ENCODE measurements at regions not wholly inside any gene's neighbourhood (a gene's known extent, or its start where the extent isn't known, plus 50 kb on each side); places are given as distances from the start of the nearest gene placed in this dataset.

DNA sequence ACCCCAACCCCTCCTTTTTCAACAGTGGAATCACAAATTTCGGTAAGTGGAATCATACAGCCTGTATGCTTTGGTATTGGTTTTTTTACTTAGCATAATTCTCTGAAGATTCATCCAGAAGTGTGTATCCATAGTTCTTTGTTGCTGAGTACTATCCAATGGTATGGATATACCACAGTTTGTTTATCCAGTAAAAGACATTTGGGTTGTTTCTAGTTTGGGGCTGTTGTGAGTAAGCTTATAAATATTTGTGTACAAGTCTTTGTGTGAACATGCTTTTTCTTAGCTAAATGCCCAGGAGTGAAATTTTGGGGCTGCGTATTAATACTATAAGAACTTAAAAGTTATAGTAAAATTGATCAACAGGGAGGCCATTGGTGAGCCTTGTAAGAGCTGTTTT, 57.5 kb upstream of the GC start:
- DNase-seq (ENCODE audit: low spot score), result no peak

DNA sequence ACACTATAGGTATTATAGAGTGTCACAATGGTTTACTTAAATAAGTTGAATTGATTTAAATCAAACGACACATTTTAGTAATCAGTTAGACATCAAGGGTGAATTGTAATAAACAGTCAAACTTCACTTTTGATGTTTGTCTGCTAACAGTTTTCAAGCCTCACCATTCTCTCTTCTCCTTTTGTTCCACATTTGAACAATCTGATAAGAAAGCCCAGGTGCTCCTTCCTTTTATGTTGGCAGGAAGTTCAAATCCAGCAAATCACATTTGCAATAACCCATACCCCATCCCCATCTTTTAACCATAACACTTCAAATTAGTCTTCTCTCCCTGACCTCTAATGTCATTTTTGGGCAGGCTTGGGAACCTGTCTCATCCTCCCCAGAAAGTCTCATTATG, 63.4 kb upstream of the GC start:
- DNase-seq (ENCODE audit: low spot score), result no peak
- TF ChIP-seq, protein P1, sequence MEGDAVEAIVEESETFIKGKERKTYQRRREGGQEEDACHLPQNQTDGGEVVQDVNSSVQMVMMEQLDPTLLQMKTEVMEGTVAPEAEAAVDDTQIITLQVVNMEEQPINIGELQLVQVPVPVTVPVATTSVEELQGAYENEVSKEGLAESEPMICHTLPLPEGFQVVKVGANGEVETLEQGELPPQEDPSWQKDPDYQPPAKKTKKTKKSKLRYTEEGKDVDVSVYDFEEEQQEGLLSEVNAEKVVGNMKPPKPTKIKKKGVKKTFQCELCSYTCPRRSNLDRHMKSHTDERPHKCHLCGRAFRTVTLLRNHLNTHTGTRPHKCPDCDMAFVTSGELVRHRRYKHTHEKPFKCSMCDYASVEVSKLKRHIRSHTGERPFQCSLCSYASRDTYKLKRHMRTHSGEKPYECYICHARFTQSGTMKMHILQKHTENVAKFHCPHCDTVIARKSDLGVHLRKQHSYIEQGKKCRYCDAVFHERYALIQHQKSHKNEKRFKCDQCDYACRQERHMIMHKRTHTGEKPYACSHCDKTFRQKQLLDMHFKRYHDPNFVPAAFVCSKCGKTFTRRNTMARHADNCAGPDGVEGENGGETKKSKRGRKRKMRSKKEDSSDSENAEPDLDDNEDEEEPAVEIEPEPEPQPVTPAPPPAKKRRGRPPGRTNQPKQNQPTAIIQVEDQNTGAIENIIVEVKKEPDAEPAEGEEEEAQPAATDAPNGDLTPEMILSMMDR (IDR thresholded peaks at IDR 0.05; ENCODE audit: extremely low read depth, missing control alignments), result no peak

More for the DNA sequence above, 57.5 kb upstream of the GC start:
- TF ChIP-seq, protein P1 (IDR thresholded peaks at IDR 0.05; ENCODE audit: extremely low read depth, missing control alignments), result no peak

DNA sequence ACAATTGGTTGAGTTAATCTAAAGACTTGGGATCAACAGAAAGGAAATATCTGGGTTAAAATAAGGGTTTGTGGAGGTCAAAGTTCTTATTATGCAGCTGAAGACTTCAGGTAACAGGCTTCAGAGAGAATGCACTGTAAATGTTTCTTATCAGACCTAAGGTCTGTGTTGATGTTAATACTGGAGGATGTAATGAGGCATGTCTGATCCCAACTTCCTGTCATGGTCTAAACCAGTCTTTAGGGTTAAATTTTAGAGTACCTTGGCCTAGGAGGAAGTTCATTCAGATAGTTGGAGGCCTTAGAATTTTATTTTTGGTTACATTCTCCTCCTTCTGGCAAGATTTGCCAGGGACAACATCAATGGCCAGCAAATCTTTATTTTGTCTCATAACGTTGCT, 72.1 kb upstream of the GC start:
- TF ChIP-seq, protein P1 (IDR thresholded peaks at IDR 0.05; ENCODE audit: extremely low read depth, missing control alignments), result no peak
- no peak for DNase-seq (ENCODE audit: low spot score)

DNA sequence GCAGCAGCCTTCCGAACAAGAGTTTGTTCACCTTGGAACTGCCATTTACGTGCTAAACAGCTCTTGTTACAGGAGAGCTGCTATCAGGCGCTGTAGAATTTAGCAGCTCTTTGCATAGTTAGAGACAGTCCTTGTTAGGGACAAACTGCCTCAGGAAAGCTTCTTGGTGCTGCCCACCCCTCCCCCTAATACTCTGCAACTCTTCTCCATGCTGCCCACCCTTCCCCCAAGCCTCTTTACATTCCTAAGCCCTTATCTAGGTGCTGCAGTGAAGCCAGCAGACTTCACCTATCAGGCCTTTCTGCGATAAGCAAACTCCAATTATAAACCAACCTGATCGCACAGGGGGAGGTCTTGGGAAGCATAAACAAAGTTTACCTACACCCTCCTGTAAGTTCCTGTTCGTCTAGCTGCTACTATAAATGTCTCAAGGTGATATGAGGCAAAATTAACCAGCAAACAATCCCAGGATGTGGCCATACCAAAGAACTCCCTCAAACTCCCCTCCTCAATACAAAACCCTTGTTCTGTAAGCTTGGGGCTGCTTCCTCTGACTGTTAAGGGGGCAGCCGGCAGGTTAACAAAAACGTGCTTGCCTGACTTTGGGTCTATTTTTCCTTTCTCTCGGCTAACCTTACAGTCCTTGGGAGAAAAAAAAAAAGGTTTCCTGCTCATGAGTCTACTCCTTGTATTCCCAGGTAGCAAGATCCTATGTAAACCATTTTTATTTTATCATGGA, 74.0 kb upstream of the GC start:
- TF ChIP-seq, protein P1 (IDR thresholded peaks at IDR 0.05; ENCODE audit: extremely low read depth, missing control alignments), result no peak
- DNase-seq (ENCODE audit: low spot score), result no peak

DNA sequence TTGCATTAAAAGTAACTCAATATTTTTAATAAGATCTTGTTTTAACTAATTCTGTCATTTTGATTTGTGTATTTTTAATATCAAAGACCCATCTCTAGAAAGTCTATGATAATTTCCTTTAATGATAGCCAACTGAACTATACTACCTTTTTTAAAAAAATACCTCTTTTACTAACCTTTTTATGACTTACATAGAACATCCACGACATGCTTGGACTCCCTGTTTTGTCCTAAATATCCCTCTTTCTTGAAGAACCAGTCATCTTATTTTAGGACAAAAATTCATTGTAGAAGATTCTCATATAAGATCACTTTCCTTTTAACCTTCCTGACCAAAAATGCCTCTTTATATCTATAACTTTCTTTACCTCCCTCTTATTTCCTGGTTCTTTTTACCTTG, 76.8 kb upstream of the GC start:
- DNase-seq (ENCODE audit: low spot score), result no peak
- TF ChIP-seq, protein P1 (IDR thresholded peaks at IDR 0.05; ENCODE audit: extremely low read depth, missing control alignments), result no peak

DNA sequence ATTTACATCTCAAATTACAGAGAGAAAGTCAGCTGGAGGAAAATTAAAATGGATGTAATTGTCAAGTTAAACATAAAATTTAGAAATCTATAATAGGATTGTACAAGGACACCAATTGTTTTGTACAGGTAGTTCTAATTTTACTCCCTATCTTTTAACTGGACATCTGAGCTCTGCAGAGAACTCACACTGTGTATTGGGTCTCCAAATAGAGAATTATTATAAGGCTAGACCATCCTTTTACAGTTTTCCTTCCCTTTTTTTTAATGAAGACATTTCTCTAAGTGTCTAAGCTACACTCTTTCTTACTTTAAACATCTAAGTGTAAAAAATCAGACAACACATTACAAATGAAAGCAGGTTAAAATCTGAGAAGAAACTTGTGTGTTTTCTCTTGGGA, 78.4 kb upstream of the GC start:
- TF ChIP-seq, protein P1 (IDR thresholded peaks at IDR 0.05; ENCODE audit: extremely low read depth, missing control alignments), result no peak
- no peak for DNase-seq (ENCODE audit: low spot score)

DNA sequence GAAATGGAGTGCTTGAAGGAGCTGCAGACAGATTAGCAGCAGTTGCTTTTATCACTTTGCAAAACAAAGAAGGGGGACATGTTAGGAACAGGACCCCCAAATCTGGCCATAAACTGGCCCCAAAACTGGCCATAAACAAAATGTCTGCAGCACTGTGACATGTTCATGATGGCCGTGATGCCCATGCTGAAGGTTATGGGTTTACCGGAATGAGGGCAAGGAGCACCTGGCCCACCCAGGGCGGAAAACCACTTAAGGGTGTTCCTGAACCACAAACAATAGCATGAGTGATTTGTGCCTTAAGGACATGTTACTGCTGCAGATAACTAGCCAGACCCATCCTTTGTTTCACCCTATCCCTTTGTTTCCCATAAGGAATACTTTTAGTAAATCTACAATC, 79.6 kb upstream of the GC start:
- no peak for DNase-seq (ENCODE audit: low spot score)
- TF ChIP-seq, protein P1 (IDR thresholded peaks at IDR 0.05; ENCODE audit: extremely low read depth, missing control alignments), result no peak
